Adrenal gland (tissue), 9 donors: ENCODE measurements at regions not wholly inside any gene's neighbourhood (a gene's known extent, or its start where the extent isn't known, plus 50 kb on each side); places are given as distances from the start of the nearest gene placed in this dataset.

Experiments used
- DNase-seq, 7 donors: peaks; one replicate each; pipeline ENCODE4 v3.0.0-alpha.2; 2019 to 2020
- H3K27ac ChIP-seq, 5 donors: fragments of 200-600 bp; sonication (generic) in 4 of 5; 1 replicate in 3 of 5; 2 replicates in 2 of 5; pipeline versions ENCODE4 v1.5.1 to v1.8.0; 2016 to 2020; ENCODE audit warnings: mild to moderate bottlenecking in 1 of 5
- H3K27me3 ChIP-seq: fragments of 200-600 bp; 2 replicates; pipeline ENCODE4 v1.8.0; 2021
- H3K36me3 ChIP-seq, 2 donors: fragments of 200-600 bp; replicated peaks in 1 of 2; 1 replicate in 1 of 2; 2 replicates in 1 of 2; pipeline versions ENCODE4 v1.5.1 to v1.8.0; 2018 to 2022
- H3K4me1 ChIP-seq, 2 donors: fragments of 200-600 bp; replicated peaks in 1 of 2; 1 replicate in 1 of 2; 2 replicates in 1 of 2; pipeline versions ENCODE4 v1.5.1 to v1.8.0; 2018 to 2021
- H3K4me3 ChIP-seq, 4 donors: fragments of 200-600 bp; sonication (generic) in 3 of 4; one replicate each; pipeline ENCODE4 v1.5.1; 2016 to 2018
- H3K9me3 ChIP-seq, 3 donors: fragments of 200-600 bp; sonication (generic) in 1 of 3; replicated peaks in 1 of 3; 1 replicate in 2 of 3; 2 replicates in 1 of 3; pipeline versions ENCODE4 v1.5.1 to v1.8.0; 2016 to 2021
- POLR2A ChIP-seq, 2 donors: fragments of 450-650 bp; IDR thresholded peaks; one replicate each; pipeline ENCODE4 v1.6.1; 2017; ENCODE audit warnings: antibody characterized with exemption in 2 of 2, mild to moderate bottlenecking in 2 of 2, moderate library complexity in 1 of 2
- whole genome bisulfite sequencing, 4 donors: extraction: QIAGEN DNeasy Blood & Tissue Kit in 2 of 4; methylation state at CpG; one replicate each; pipeline versions ENCODE4 v1.1.5 to v1.1.7; 2013 to 2017; 5-methylcytosine and 5-hydroxymethylcytosine counted together
- intact Hi-C, 2 donors: fragments of 100-400 bp; cut with DNase I; formaldehyde crosslinking; loops; one replicate each; pipeline versions ENCODE4 v1.14.1 to v1.15.0; 2022 to 2023
- TF ChIP-seq, protein P1 (sequence below), 6 experiments: fragments of 450-650 bp in 4 of 6; fragments of 200-600 bp in 2 of 6; sonication (generic) in 1 of 6; IDR thresholded peaks; 1 replicate in 5 of 6; 2 replicates in 1 of 6; pipeline versions ENCODE4 v1.5.1 to v1.8.0; 2016 to 2021; ENCODE audit warnings: antibody characterized with exemption in 6 of 6, mild to moderate bottlenecking in 2 of 6, moderate library complexity in 1 of 6
- donor health status: healthy with polysubstance abuse.
- donor health status: Bipolar disorder and iron deficiency.
- donor health status: DM: yes; HTN: yes; CAD: no.
- donor health status: DM: no; HTN: no; CAD: no.
- donor health status: DM: no; HTN: no; CAD: no.

GRCh38 chr10:85459906-85460305, 906.7 kb downstream of the GRID1 start:
- Histone ChIP-seq H3K27ac (no peak overlapping the region), H3K9me3 (no peaks in the 10 kb centered on the region), H3K4me3 (no peak overlapping the region), H3K27me3 (no peaks in the 10 kb centered on the region), H3K4me1 (no peaks in the 10 kb centered on the region), H3K36me3 (no peaks in the 10 kb centered on the region)
- 85 to 91% (median 89%) methylated on average over 10 of the region's 10 CpGs for WGBS, 4 donors
- intact Hi-C loops = no loop called here
- no peak for TF ChIP-seq POLR2A (IDR thresholded peaks at IDR 0.05)
- TF ChIP-seq, protein P1, sequence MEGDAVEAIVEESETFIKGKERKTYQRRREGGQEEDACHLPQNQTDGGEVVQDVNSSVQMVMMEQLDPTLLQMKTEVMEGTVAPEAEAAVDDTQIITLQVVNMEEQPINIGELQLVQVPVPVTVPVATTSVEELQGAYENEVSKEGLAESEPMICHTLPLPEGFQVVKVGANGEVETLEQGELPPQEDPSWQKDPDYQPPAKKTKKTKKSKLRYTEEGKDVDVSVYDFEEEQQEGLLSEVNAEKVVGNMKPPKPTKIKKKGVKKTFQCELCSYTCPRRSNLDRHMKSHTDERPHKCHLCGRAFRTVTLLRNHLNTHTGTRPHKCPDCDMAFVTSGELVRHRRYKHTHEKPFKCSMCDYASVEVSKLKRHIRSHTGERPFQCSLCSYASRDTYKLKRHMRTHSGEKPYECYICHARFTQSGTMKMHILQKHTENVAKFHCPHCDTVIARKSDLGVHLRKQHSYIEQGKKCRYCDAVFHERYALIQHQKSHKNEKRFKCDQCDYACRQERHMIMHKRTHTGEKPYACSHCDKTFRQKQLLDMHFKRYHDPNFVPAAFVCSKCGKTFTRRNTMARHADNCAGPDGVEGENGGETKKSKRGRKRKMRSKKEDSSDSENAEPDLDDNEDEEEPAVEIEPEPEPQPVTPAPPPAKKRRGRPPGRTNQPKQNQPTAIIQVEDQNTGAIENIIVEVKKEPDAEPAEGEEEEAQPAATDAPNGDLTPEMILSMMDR (IDR thresholded peaks at IDR 0.05) = no peak
- DNase-seq = no peak

- Histone ChIP-seq H3K4me1 (no peaks in the 10 kb centered on the region), H3K27ac (no peak overlapping the region), H3K4me3 (no peak overlapping the region), H3K27me3 (no peaks in the 10 kb centered on the region), H3K36me3 (no peaks in the 10 kb centered on the region), H3K9me3 (no peaks in the 10 kb centered on the region)
- WGBS, 4 donors = 82 to 100% (median 91%) methylated on average over 2 of the region's 2 CpGs
- intact Hi-C loops = no loop called here
- DNase-seq = no peak
- no peak for TF ChIP-seq POLR2A (IDR thresholded peaks at IDR 0.05)
- TF ChIP-seq, protein P1 (IDR thresholded peaks at IDR 0.05) = no peak
Observed at GRCh38 chr10:85464336-85464735, 902.3 kb downstream of the GRID1 start.

DNA sequence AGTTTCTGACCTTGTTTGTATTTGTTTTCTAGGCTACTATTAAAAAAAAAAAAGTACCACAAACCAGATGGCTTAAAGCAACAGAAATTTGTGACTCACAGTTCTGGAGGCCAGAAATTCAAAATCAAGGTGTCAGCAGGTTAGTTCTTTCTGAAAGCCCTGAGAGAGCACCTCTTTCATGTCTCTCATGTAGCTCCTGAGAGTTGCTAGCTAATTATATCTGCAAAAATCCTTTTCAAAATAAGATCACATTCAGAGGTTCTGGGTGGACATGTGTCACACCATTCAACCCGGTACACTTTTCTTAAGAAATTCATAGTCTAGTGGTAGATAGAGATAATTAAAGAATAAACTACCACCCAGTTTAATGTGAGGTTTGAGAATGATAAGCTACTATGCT, 888.6 kb downstream of the GRID1 start:
- no peak for TF ChIP-seq POLR2A (IDR thresholded peaks at IDR 0.05)
- TF ChIP-seq, protein P1 (IDR thresholded peaks at IDR 0.05) = no peak
- Histone ChIP-seq H3K36me3 (no peaks in the 10 kb centered on the region), H3K4me3 (no peak overlapping the region), H3K4me1 (no peaks in the 10 kb centered on the region), H3K9me3 (peaks cover 0 to 4% (median 0%) of the 10 kb centered on the region in 3 donors), H3K27me3 (no peaks in the 10 kb centered on the region), H3K27ac (no peak overlapping the region)
- WGBS, 4 donors = 93 to 100% (median 97%) methylated on average over 1 of the region's 1 CpG
- no peak for DNase-seq
- intact Hi-C loops = no loop called here

DNA sequence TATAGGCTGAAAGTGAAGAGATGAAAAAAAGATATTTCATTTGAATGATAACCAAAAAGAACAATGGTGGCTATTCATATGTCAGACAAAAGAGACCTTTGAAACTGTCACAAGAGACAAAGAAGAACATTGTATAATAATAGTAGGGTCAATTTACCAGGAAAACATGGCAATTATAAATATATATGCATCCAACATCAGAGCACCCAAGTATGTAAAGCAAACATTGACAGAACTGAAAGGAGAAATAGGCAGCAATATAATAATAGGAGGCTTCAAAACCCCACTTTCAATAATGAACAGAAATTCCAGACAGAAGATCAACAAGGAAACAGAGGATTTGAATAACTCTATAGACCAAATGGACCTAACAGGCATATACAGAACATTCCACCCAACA, 876.2 kb downstream of the GRID1 start:
- DNase-seq = no peak
- no peaks in the 10 kb centered on the region for H3K9me3 ChIP-seq

More for the DNA sequence above, 876.2 kb downstream of the GRID1 start:
- H3K4me1 ChIP-seq = no peaks in the 10 kb centered on the region
- no peak for TF ChIP-seq POLR2A (IDR thresholded peaks at IDR 0.05)
- TF ChIP-seq, protein P1 (IDR thresholded peaks at IDR 0.05) = no peak
- no peak overlapping the region for H3K4me3 ChIP-seq
- H3K36me3 ChIP-seq = no peaks in the 10 kb centered on the region
- intact Hi-C loops = no loop called here
- no peaks in the 10 kb centered on the region for H3K27me3 ChIP-seq
- H3K27ac ChIP-seq = no peak overlapping the region
